OCI-LY3 (cell line): ENCODE measurements at regions not wholly inside any gene's neighbourhood (a gene's known extent, or its start where the extent isn't known, plus 50 kb on each side); places are given as distances from the start of the nearest gene placed in this dataset.

Source experiments
- H2AFZ ChIP-seq: fragments of 200-600, 300-600 bp; shearing (Covaris generic); 2 replicates; pipeline ENCODE4 v1.6.0; 2014; ENCODE audit warnings: antibody characterized with exemption, low read depth, low read length
- H3K27ac ChIP-seq: fragments of 200-600, 300-600 bp; sonication (generic); 2 replicates; pipeline ENCODE4 v1.5.1; 2014; ENCODE audit warnings: mild to moderate bottlenecking, low read length, moderate library complexity, mixed read lengths
- H3K27me3 ChIP-seq: fragments of 200-600, 300-600 bp; sonication (generic); 2 replicates; pipeline ENCODE4 v1.6.1; 2014; ENCODE audit warnings: low read depth, low read length, mixed read lengths
- H3K36me3 ChIP-seq: fragments of 200-600, 300-600 bp; sonication (generic); replicated peaks from 2 replicates; pipeline ENCODE3; 2014; ENCODE audit warnings: low read depth, low read length, mixed read lengths
- H3K4me1 ChIP-seq: fragments of 300-600, 200-600 bp; sonication (generic); 2 replicates; pipeline ENCODE4 v1.6.1; 2014; ENCODE audit warnings: low read length, mixed read lengths
- H3K4me2 ChIP-seq: fragments of 200-600, 300-600 bp; sonication (generic); 2 replicates; pipeline ENCODE4 v1.6.1; 2014; ENCODE audit warnings: low read length, mixed read lengths
- H3K4me3 ChIP-seq: fragments of 300-600, 200-600 bp; sonication (generic); 2 replicates; pipeline ENCODE4 v1.5.1; 2014; ENCODE audit warnings: antibody characterized with exemption, mild to moderate bottlenecking, low read length, moderate library complexity
- H3K79me2 ChIP-seq: fragments of 300-600, 200-600 bp; shearing (Covaris generic); 2 replicates; pipeline ENCODE4 v1.6.1; 2014; ENCODE audit warnings: mild to moderate bottlenecking, low read length, mixed read lengths
- H3K9ac ChIP-seq: fragments of 300-600, 200-600 bp; shearing (Covaris generic); 2 replicates; pipeline ENCODE4 v1.6.0; 2014; ENCODE audit warnings: mild to moderate bottlenecking, low read length, moderate library complexity
- H3K9me3 ChIP-seq: fragments of 200-600, 300-600 bp; shearing (Covaris generic); 2 replicates; pipeline ENCODE4 v1.6.1; 2014; ENCODE audit warnings: low read length, mixed read lengths; ENCODE audit not compliant: insufficient read depth
- H4K20me1 ChIP-seq: fragments of 200-600, 300-600 bp; sonication (generic); 2 replicates; pipeline ENCODE4 v1.6.1; 2016; ENCODE audit warnings: low read length, mixed read lengths; ENCODE audit not compliant: insufficient read depth
- CTCF ChIP-seq: fragments of 200-600, 300-600 bp; sonication (generic); IDR thresholded peaks from 2 replicates; pipeline ENCODE4 v1.5.1; 2014; ENCODE audit warnings: antibody characterized with exemption, low read length, low read depth
- EZH2phosphoT487 ChIP-seq: fragments of 200-600 bp; shearing (Covaris generic); IDR thresholded peaks from 2 replicates; pipeline ENCODE4 v1.6.1; 2018; ENCODE audit warnings: antibody characterized with exemption, mixed run types, low read depth

- H3K27ac ChIP-seq, result no peak overlapping the region
- no peaks in the 10 kb centered on the region for H3K36me3 ChIP-seq
- H3K27me3 ChIP-seq, result no peaks in the 10 kb centered on the region
These were observed 1399.3 kb upstream of the LRRTM1 start for GRCh38 chr2:81703831-81704230.

GRCh38 chr2:81692566-81692965 is 1388.0 kb upstream of the LRRTM1 start:
- Histone ChIP-seq H3K36me3 (no peaks in the 10 kb centered on the region), H3K79me2 (no peaks in the 10 kb centered on the region), H3K9me3 (no peaks in the 10 kb centered on the region), H3K4me2 (no peak overlapping the region), H3K27ac (no peak overlapping the region), H4K20me1 (no peaks in the 10 kb centered on the region), H3K4me3 (no peak overlapping the region), H3K4me1 (no peaks in the 10 kb centered on the region), H3K27me3 (no peaks in the 10 kb centered on the region), H3K9ac (no peak overlapping the region), H2AFZ (no peak overlapping the region)
- TF ChIP-seq CTCF, result no peak
- TF ChIP-seq EZH2phosphoT487, result no peak

More at GRCh38 chr2:81703831-81704230, 1399.3 kb upstream of the LRRTM1 start:
- no peaks in the 10 kb centered on the region for H3K9me3 ChIP-seq
- H4K20me1 ChIP-seq, result no peaks in the 10 kb centered on the region
- H3K9ac ChIP-seq, result no peak overlapping the region
- TF ChIP-seq CTCF (no peak), EZH2phosphoT487 (no peak)
- H3K79me2 ChIP-seq, result no peaks in the 10 kb centered on the region
- peak overlapping the region; percentile 68 for H3K4me2 ChIP-seq
- H3K4me1 ChIP-seq, result peaks cover 27% of the 10 kb centered on the region
- H2AFZ ChIP-seq, result no peak overlapping the region
- H3K4me3 ChIP-seq, result peak overlapping the region; percentile 50

GRCh38 chr2:81675641-81676040 is 1371.1 kb upstream of the LRRTM1 start:
- no peak overlapping the region for H3K4me2 ChIP-seq
- no peak overlapping the region for H3K9ac ChIP-seq
- H3K36me3 ChIP-seq, result no peaks in the 10 kb centered on the region
- no peaks in the 10 kb centered on the region for H4K20me1 ChIP-seq
- no peaks in the 10 kb centered on the region for H3K27me3 ChIP-seq
- H3K27ac ChIP-seq, result no peak overlapping the region
- TF ChIP-seq CTCF (no peak), EZH2phosphoT487 (no peak)
- no peaks in the 10 kb centered on the region for H3K9me3 ChIP-seq
- H3K79me2 ChIP-seq, result no peaks in the 10 kb centered on the region
- no peak overlapping the region for H2AFZ ChIP-seq
- peaks cover 37% of the 10 kb centered on the region for H3K4me1 ChIP-seq
- no peak overlapping the region for H3K4me3 ChIP-seq

- H3K79me2 ChIP-seq, result no peaks in the 10 kb centered on the region
- H4K20me1 ChIP-seq, result no peaks in the 10 kb centered on the region
- H3K4me2 ChIP-seq, result peak overlapping the region; percentile 71
- peak overlapping the region; percentile 86 for H2AFZ ChIP-seq
- peak overlapping the region; percentile 34 for H3K9ac ChIP-seq
- H3K36me3 ChIP-seq, result no peaks in the 10 kb centered on the region
- H3K27me3 ChIP-seq, result no peaks in the 10 kb centered on the region
- no peaks in the 10 kb centered on the region for H3K9me3 ChIP-seq
- peak overlapping the region; percentile 65 for H3K4me3 ChIP-seq
- no peak for TF ChIP-seq EZH2phosphoT487
- no peak for TF ChIP-seq CTCF
- H3K27ac ChIP-seq, result peak overlapping the region; percentile 89
- peaks cover 37% of the 10 kb centered on the region for H3K4me1 ChIP-seq
These were observed 1368.4 kb upstream of the LRRTM1 start for GRCh38 chr2:81672923-81673322.
